NOMO-1 (cell line): ENCODE measurements at regions not wholly inside any gene's neighbourhood (a gene's known extent, or its start where the extent isn't known, plus 50 kb on each side); places are given as distances from the start of the nearest gene placed in this dataset.
"Not testable (repeated sequence)": the region's sequence is repeated elsewhere in the genome, so short reads cannot be mapped to it uniquely, and the experiment has no call there.

ENCODE experiments used
- DNase-seq, 2 experiments: peaks; one replicate each; lab custom pipeline; 2025; ENCODE audit not compliant: unreplicated experiment in 2 of 2; lab: John Stamatoyannopoulos, UW

GRCh38 chr13:48804821-48805601 is 151.3 kb downstream of the CYSLTR2 start:
- DNase-seq, result peak in 1 of 2 experiments; percentile 25

DNA sequence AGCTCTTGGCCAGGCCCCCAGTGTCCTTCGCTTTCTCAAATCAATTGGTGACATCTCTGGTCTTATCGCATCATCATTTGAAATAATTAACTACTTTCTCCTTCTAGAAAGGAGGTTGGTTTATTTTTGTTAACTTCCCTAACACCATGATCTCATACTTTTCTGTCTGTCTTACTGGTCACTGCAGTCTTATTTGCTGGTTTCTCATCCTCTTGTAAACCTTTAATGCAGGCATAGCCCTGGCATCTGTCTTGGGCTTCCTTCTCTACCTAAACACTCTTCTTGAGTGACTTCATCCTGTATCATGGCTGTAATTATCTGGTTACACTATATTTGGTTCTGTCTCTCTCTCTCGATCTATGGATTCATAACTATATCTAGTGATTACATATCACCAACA is 152.8 kb downstream of the CYSLTR2 start:
- DNase-seq, result peak in 1 of 2 experiments; percentile 49

DNA sequence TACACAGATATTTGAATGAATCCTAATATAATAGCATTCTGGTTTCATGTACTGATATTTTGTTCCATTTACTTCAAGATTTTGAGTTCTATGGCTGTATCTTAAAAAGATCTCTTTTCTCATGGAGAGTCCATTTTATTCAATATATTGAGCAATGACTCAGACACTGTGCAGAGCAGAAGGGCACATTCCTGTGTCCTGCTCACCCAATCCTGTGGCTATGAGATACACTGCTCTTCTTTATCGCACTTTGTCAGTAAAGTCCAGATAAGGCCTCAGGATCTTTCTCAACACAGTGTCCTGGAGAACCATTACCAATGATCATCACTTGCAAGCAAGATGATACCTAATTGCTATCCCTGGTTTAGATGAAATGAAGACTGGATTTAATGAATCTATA is 155.0 kb downstream of the CYSLTR2 start:
- no peak for DNase-seq

- DNase-seq, result no peak
Observed at GRCh38 chr13:48810013-48810412, 156.3 kb downstream of the CYSLTR2 start.

DNA sequence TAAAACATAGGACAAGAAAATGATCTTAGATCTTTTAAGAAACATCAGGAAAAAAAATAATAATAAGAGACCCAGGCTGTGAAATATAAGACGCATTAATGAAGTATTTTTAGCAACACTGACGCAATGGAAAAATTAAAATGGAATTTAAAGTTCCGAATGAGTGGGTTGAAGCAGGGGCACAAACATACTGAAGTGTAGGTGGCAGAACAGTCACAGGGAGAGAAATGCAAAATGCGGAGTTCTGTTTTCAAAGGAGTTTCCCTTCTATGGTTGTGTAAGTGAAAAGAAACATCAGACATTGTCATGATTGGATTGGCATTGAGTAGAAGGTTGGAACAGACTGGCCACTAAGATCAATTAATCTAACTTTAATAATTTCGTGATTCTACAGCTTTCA is 159.8 kb downstream of the CYSLTR2 start:
- no peak for DNase-seq

DNA sequence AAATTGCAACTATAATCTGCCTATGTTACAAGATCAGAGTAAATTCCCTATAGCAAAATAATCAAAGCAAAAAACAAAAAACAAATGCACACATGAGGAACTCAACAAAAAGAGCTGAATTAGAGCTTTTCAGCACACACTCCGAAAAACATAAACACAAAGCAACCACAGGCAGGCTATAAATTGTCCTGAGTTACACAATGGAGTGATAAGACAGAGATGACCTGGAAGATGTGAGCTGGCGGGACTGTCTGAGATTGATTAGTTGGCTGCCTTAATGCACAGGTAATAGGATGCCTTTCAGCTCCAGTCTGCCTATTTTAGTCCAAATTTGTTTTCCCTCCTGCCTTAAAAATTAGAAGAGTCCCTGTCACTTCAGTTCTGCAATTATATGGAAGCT is 159.0 kb upstream of the FNDC3A start:
- DNase-seq, result peak in 1 of 2 experiments; percentile 36

GRCh38 chr13:48817166-48817802 is 158.4 kb upstream of the FNDC3A start:
- no peak for DNase-seq

GRCh38 chr13:48818495-48819356 is 157.0 kb upstream of the FNDC3A start:
- DNase-seq, result no peak

- no peak for DNase-seq
Observed at GRCh38 chr13:48819376-48819775, 156.3 kb upstream of the FNDC3A start.

DNA sequence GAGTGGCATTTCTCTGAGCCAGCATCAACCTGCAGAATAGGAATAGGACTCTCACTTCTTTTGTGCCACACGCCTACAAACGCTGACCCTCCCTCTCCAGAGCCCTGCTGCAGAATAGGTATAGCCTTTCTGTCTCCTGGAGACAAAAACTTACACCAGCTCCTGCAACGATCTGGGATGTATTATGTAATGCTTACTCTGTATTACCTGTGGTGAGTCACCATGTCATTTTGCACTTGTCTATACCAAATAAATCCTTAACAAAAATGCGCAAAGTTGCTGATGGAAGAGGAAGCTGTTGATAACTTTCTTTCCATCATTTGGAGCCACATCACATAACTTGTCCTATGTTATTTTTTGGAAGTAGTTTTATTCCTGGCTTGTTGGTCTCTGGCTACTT is 155.8 kb upstream of the FNDC3A start:
- DNase-seq, result no peak

- DNase-seq, result not testable (repeated sequence)
Observed at GRCh38 chr13:48823526-48823925, 152.2 kb upstream of the FNDC3A start.

- DNase-seq, result no peak
Observed at GRCh38 chr13:48826039-48826438, 149.7 kb upstream of the FNDC3A start.

DNA sequence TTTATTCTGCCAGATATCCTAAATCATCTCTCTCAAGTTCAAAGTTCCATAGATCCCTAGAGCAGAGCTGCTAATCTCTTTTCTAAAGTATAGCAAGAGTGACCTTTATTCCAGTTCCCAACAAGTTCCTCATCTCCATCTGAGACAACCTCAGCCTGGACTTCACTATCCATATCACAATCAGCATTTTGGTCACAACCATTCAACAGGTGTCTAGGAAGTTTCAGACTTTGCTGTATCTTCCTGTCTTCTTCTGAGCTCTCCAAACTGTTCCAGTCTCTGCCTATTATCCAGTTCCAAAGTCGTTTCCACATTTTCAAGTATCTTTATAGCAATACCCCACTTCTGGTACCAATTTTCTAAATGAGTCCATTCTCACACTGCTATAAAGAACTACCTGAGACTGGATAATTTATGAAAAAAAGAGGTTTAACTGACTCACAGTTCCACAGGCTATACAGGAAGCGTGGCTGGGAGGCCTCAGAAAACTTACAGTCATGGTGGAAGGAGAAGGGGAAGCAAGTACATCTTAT is 148.7 kb upstream of the FNDC3A start:
- DNase-seq, result not testable (repeated sequence)

- no peak for DNase-seq
Observed at GRCh38 chr13:48827709-48828108, 148.0 kb upstream of the FNDC3A start.

- DNase-seq, result peak in 1 of 2 experiments; percentile 43
Observed at GRCh38 chr13:48828962-48829411, 146.7 kb upstream of the FNDC3A start.

GRCh38 chr13:48829536-48829935 is 146.2 kb upstream of the FNDC3A start:
- peak; percentile 71 to 91 for DNase-seq

- DNase-seq, result no peak
Observed at GRCh38 chr13:48831248-48831647, 144.5 kb upstream of the FNDC3A start.

DNA sequence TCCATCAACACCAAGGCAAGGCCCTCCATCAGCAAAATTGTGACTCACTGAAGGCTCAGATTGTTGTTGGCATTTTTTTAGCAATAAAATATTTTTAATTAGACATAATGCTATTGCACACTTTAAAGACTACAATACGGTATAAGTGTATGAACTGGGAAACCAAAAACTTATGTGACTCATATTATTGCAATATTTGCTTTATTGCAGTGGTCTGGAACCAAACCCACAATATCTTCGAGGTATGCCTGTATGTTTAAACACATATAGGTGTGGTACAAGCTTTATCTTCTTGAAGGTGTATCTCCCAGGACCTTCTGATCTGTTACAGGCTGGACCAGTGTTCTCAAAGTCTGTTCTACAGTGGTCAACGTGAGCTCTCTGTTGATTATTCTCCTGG is 142.3 kb upstream of the FNDC3A start:
- DNase-seq, result no peak

DNA sequence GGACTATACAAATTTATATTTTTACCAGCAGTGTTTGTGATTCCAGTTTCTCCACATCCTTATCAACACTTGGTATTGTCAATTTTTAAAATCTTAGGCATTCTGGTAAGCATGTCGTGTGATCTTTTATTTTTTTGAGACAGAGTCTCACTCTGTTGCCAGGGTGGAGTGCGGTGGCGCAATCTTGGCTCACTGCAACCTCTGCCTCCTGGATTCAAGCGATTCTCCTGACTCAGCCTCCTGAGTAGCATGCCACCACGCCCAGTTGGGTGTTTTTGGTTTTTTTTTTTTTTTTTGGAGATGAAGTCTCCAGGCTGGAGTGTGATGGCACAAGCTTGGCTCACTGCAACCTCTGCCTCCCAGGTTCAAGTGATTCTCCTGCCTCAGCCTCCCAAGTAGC is 140.4 kb upstream of the FNDC3A start:
- not testable (repeated sequence) for DNase-seq

GRCh38 chr13:48838193-48838973 is 137.3 kb upstream of the FNDC3A start:
- DNase-seq, result no peak
